ENCODE measurements at regions not wholly inside any gene's neighbourhood (a gene's known extent, or its start where the extent isn't known, plus 50 kb on each side); places are given as distances from the start of the nearest gene placed in this dataset.

GRCh38 chr13:54234607-54235006, 1206.0 kb downstream of the OLFM4 start:
- TF ChIP-seq POLR2AphosphoS5 (IDR thresholded peaks at IDR 0.05; ENCODE audit: insufficient read depth, low read depth, low read length) (no peak), CTCF (IDR thresholded peaks at IDR 0.05; ENCODE audit: extremely low read depth in 1 of 2, insufficient read depth in 1 of 2, low read depth in 1 of 2, low read length in 2 of 2) (no peak), POLR2A (IDR thresholded peaks at IDR 0.05; ENCODE audit: low read depth, low read length) (no peak)
